ENCODE measurements at regions not wholly inside any gene's neighbourhood (a gene's known extent, or its start where the extent isn't known, plus 50 kb on each side); places are given as distances from the start of the nearest gene placed in this dataset.
"Not testable (repeated sequence)": the region's sequence is repeated elsewhere in the genome, so short reads cannot be mapped to it uniquely, and the experiment has no call there.

GRCh38 chr1:177708406-177708805 is 261.5 kb downstream of the SEC16B start:
- DNase-seq = no peak

GRCh38 chr1:177706977-177707376 is 262.9 kb downstream of the SEC16B start:
- no peak for DNase-seq

GRCh38 chr1:177705839-177706238 is 264.0 kb downstream of the SEC16B start:
- DNase-seq = no peak

- DNase-seq = no peak
These were observed 265.9 kb downstream of the SEC16B start for GRCh38 chr1:177703888-177704446.

DNA sequence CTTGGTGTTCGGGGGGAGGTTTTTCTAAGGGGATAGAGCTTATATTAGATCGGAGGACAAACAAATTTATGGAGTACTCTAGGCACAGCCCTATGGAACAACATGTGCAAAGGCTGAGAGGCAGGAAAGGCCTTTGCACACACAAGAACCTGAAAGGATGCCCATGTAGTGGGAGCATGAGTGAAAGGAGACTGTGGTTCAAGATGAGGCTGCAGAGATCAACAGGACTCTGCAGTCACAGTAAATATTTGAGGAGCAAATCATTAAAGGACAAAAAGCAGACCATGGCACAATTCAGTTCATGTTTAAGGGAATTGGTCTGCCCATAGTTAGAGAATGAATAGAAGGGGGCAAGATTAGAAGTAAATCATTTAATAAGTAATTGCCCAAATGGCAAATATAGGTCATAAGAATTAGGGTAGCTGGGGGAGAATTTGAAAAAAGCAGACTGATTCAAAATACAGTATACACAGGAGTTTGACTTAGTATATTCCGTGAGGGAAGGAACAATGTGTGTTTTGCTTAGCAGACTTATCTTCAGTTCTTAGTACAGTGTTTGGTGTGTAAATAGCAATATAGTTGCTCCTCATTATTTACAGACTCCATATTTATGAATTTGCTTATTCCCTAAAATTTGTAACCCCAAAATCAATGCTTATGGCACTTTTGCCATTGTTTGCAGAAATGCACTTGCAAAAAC is 268.1 kb downstream of the SEC16B start:
- no peak for DNase-seq

DNA sequence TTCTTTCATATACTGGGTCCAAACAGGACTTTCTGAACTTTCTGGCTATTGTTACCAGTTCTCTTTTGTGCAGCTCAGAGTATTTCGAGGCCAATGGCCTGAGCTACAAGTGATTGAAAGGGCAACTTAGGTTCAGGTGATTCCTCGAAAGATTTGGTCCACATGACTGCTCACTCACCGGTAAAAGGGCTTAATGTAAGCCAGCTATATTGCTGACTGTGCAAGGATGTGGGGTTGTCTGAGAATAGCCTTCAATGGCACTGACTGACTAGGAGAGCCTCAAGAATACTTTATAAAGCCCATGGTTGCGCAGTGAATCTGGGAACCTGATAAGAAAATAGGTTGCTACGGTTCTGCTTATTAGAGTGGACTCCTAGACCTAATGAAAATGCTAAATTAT is 269.0 kb downstream of the SEC16B start:
- DNase-seq = no peak

GRCh38 chr1:177690996-177691395 is 278.9 kb downstream of the SEC16B start:
- no peak for DNase-seq

DNA sequence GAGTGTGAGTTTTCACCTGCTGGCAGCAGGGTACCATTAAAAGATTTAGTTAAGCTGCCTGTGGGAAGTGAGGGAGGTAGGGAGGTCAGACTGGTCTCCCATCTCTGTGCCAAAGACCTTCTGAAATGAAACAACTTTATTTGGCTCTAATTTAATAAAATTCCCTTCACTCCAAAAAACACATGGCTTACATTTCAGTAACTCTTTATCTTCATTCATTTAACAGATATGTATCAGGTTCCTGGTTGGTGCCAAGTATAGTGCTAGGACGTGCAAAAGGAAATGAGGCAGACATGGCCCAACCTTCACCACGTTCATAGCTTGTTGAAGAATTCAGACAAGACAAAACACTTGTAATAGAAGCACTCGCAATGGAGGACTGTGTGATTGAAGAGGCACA is 282.3 kb downstream of the SEC16B start:
- no peak for DNase-seq

- no peak for DNase-seq
These were observed 282.9 kb downstream of the SEC16B start for GRCh38 chr1:177686933-177687332.

DNA sequence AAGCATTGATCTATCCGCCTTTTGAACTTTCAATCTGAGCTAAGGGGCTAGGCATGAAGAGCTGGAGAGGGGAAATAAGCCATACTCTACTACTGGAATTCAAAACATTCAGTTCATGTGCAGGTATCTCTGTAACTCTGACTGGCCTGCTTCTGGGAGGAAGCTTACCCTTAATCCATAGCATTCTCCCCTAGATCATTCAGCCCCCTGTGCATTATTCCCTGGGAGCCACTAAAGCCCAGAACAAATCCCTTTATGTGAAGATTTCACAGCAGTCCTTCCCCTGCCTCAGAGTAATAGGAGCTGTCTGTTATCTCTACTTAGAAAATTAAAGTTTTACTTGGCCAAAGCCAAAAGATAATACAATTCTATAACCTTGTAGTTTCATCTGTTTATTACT is 300.7 kb downstream of the SEC16B start:
- no peak for DNase-seq

- no peak for DNase-seq
These were observed 303.9 kb downstream of the SEC16B start for GRCh38 chr1:177665935-177666334.

- not testable (repeated sequence) for DNase-seq
These were observed 305.1 kb downstream of the SEC16B start for GRCh38 chr1:177664742-177665141.

- DNase-seq = no peak
These were observed 309.7 kb downstream of the SEC16B start for GRCh38 chr1:177660188-177660587.

GRCh38 chr1:177659281-177659680 is 310.6 kb downstream of the SEC16B start:
- DNase-seq = no peak

DNA sequence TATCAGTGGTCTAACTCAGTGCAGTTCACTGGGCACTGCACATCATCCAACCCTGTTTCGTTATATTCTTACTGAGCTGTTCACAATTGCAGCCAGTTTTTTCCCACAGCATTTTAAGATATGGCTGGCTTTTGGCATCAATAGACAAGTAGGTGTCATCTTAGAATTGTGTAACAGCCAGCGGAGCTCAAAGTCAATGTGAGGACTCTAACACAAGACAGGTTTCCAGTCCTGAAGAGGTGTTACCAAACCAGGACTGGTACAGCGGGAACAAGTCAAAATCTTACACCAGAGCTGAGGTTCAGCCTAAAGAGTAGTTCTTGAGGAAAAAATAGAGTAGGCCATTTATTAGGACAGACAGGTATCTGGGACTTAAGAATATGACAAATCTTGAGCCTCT is 313.3 kb downstream of the SEC16B start:
- DNase-seq = no peak

DNA sequence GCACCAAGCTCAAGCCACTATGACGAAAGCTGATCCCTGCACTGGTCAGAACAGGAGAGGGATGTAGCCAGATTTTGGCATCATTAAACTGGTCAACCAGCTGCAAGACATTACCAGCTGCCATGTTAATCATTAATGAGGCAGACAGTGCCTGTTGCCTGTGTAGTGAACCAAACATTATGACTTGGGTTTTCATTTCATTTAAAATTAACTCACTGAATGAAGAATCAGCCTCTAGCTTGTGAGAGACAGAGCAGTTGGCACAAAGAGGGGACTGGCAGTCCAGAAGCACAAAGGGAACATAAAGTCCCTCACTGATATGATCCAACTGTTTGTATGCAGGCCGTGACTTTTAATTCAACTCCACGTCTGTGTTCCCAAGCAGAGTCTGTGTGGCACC is 318.9 kb downstream of the SEC16B start:
- DNase-seq = peak; percentile 74

GRCh38 chr1:177648731-177649265 is 321.1 kb downstream of the SEC16B start:
- no peak for DNase-seq

DNA sequence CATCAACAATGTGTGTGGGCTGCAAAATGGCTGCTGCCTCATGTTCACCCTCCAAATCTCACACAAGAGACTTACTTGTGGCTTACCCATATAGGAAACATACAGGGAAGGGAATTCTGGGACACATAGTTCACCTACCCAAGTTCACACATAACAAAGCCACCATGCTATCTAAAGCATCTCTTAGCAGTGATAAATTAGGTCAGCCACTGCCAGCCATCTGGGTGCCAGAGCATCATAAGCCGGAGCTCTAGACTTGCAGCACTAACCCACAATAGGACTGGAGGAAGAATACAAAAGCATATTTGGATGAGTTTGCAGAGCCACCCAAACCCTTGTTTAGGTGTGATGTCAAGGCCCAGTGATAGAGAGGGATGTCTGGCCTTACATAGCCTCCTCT is 321.7 kb downstream of the SEC16B start:
- no peak for DNase-seq

GRCh38 chr1:177646757-177647730 is 322.8 kb downstream of the SEC16B start:
- DNase-seq = no peak

GRCh38 chr1:177645491-177646190 is 324.2 kb downstream of the SEC16B start:
- peak; percentile 43 for DNase-seq

- no peak for DNase-seq
These were observed 329.2 kb downstream of the SEC16B start for GRCh38 chr1:177640687-177641086.

GRCh38 chr1:177634151-177634550 is 335.7 kb downstream of the SEC16B start:
- not testable (repeated sequence) for DNase-seq

Measured in NCI-H526 treated with DMSO at 0.1 percent for 48 hours (cell line).